ENCODE measurements at regions not wholly inside any gene's neighbourhood (a gene's known extent, or its start where the extent isn't known, plus 50 kb on each side); places are given as distances from the start of the nearest gene placed in this dataset.

- no peak for TF ChIP-seq ATF3 (IDR thresholded peaks at IDR 0.05; ENCODE audit: borderline replicate concordance, extremely low read depth, low read depth, low read length)
- no peak for TF ChIP-seq CTCF (IDR thresholded peaks at IDR 0.05 in 2 of 3, conservative IDR thresholded peaks at IDR 0.05 in 1 of 3; ENCODE audit: control insufficient read depth in 2 of 3, extremely low read depth in 1 of 3, insufficient read depth in 1 of 3, low read depth in 3 of 3, low read length in 3 of 3)
- TF ChIP-seq IRF3 (IDR thresholded peaks at IDR 0.05), result no peak
- no peak for TF ChIP-seq SIX5 (IDR thresholded peaks at IDR 0.05; ENCODE audit: low read depth, low read length, severe bottlenecking)
- TF ChIP-seq ZNF274 (IDR thresholded peaks at IDR 0.05; ENCODE audit: insufficient read depth, insufficient read length), result no peak
- no peak for TF ChIP-seq MYC (IDR thresholded peaks at IDR 0.05; ENCODE audit: insufficient read depth, insufficient read length, insufficient replicate concordance, low read length, severe bottlenecking)
Measured at GRCh38 chr3:43964640-43965039, 273.9 kb downstream of the ABHD5 start.
